GM10266 (cell line): ENCODE measurements at regions not wholly inside any gene's neighbourhood (a gene's known extent, or its start where the extent isn't known, plus 50 kb on each side); places are given as distances from the start of the nearest gene placed in this dataset.

Experiments used
- DNase-seq: peaks from one replicate; pipeline ENCODE4 v3.0.0; 2012; ENCODE audit errors: extremely low spot score
- TF ChIP-seq, protein P1 (sequence below): IDR thresholded peaks from 2 replicates; pipeline ENCODE4 v1.5.1; 2012; ENCODE audit warnings: mild to moderate bottlenecking, low read depth; ENCODE audit not compliant: control insufficient read depth, insufficient read depth; ENCODE audit errors: missing control alignments

DNA sequence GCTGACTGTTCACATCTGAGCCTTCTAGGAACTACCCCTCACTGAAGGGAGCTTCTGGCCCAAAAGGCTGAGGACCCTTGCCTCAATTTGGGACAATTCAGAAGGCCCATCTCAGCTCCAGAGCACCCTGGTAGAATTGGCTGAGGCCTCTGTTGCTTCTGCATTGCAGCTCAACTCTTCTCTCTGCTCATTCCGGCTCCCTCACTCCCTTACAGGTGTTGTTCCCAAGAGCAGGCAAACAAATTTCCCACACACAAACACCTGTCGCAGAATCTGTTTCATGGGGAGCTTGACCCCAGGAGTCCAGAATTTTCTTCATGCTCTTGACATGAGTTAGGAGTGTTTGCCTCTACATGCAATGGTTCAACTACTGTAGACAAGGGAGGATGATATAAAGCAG is 78.7 kb downstream of the CRYGS start:
- TF ChIP-seq, protein P1, sequence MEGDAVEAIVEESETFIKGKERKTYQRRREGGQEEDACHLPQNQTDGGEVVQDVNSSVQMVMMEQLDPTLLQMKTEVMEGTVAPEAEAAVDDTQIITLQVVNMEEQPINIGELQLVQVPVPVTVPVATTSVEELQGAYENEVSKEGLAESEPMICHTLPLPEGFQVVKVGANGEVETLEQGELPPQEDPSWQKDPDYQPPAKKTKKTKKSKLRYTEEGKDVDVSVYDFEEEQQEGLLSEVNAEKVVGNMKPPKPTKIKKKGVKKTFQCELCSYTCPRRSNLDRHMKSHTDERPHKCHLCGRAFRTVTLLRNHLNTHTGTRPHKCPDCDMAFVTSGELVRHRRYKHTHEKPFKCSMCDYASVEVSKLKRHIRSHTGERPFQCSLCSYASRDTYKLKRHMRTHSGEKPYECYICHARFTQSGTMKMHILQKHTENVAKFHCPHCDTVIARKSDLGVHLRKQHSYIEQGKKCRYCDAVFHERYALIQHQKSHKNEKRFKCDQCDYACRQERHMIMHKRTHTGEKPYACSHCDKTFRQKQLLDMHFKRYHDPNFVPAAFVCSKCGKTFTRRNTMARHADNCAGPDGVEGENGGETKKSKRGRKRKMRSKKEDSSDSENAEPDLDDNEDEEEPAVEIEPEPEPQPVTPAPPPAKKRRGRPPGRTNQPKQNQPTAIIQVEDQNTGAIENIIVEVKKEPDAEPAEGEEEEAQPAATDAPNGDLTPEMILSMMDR = no peak
- DNase-seq = no peak

GRCh38 chr3:186464424-186465093 is 79.6 kb downstream of the CRYGS start:
- DNase-seq = no peak

GRCh38 chr3:186461141-186461540 is 83.0 kb downstream of the CRYGS start:
- TF ChIP-seq, protein P1 = no peak

More at GRCh38 chr3:186464424-186465093, 79.6 kb downstream of the CRYGS start:
- TF ChIP-seq, protein P1 = peak; percentile 28

DNA sequence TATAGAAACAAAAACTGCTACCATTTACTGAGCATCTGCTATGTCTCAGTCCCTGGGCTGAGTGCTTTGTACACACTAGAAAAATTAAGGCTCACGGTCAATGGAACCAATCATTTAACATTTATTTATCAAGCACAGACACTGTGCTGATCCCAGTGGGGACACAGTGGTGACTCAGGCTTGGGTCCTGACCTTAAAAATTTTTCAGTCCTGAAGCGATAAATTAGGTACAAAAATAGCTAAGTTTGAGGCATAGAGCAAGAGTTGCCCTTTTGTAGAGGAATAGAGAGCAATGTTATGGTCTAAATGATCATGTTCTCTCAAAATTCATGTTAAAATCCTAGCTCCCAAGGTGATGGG is 85.1 kb downstream of the CRYGS start:
- no peak for DNase-seq
- TF ChIP-seq, protein P1 = no peak

More at GRCh38 chr3:186461141-186461540, 83.0 kb downstream of the CRYGS start:
- DNase-seq = no peak

- TF ChIP-seq, protein P1 = no peak
- no peak for DNase-seq
Observed at GRCh38 chr3:186458306-186459107, 85.7 kb downstream of the CRYGS start.

- TF ChIP-seq, protein P1 = no peak
Observed at GRCh38 chr3:186457236-186457635, 86.9 kb downstream of the CRYGS start.

DNA sequence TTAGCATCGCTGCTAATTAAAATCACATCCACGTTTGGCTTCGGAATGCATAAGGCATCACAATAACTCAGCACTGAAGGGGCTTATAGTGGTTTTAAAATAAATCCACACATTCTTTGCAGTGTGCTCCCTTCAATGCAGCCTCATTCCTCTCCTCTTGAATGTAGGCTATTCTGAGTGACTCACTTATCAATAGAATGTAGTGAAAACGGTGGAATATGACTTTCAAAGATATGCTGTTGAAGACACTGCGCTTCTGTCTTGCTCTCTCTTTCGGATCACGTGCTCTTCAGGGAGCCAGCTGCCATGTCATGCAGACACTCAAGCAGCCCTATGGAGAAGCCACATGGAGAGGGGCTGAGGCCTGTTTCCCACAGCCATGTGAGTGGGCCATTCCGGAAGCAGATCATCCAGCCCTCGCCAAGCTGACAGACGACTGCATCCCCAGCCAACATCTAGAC is 87.4 kb downstream of the CRYGS start:
- TF ChIP-seq, protein P1 = no peak
- DNase-seq = no peak

More at GRCh38 chr3:186457236-186457635, 86.9 kb downstream of the CRYGS start:
- no peak for DNase-seq
